HFF-Myc (cell line): ENCODE measurements at regions not wholly inside any gene's neighbourhood (a gene's known extent, or its start where the extent isn't known, plus 50 kb on each side); places are given as distances from the start of the nearest gene placed in this dataset.

Experiments used
- DNase-seq: peaks from one replicate; pipeline ENCODE4 v3.0.0-alpha.2; 2011; ENCODE audit warnings: low read depth; ENCODE audit errors: extremely low read depth
- H3K4me3 ChIP-seq: replicated peaks from 2 replicates; pipeline ENCODE4 v1.5.1; 2011; ENCODE audit warnings: low read depth, mild to moderate bottlenecking, control low read depth, low read length
- CTCF ChIP-seq: IDR thresholded peaks from 2 replicates; pipeline ENCODE4 v1.5.1; 2012; ENCODE audit warnings: mild to moderate bottlenecking, low read depth, low read length, control low read depth; ENCODE audit errors: missing control alignments

- TF ChIP-seq CTCF, result no peak
- no peak for DNase-seq
- no peak overlapping the region for H3K4me3 ChIP-seq
Observed at GRCh38 chr1:112790920-112791722, 76.0 kb upstream of the PPM1J start.

- no peak for TF ChIP-seq CTCF
- no peak overlapping the region for H3K4me3 ChIP-seq
- DNase-seq, result no peak
Observed at GRCh38 chr1:112788561-112788960, 73.4 kb upstream of the PPM1J start.

GRCh38 chr1:112788054-112788453 lies 72.9 kb upstream of the PPM1J start:
- DNase-seq, result no peak
- H3K4me3 ChIP-seq, result no peak overlapping the region
- no peak for TF ChIP-seq CTCF

GRCh38 chr1:112783059-112783458 lies 67.9 kb upstream of the PPM1J start:
- DNase-seq, result no peak
- H3K4me3 ChIP-seq, result no peak overlapping the region
- TF ChIP-seq CTCF, result no peak

GRCh38 chr1:112779665-112780526 lies 64.8 kb upstream of the PPM1J start:
- TF ChIP-seq CTCF, result no peak

GRCh38 chr1:112778137-112778536 lies 63.0 kb upstream of the PPM1J start:
- no peak overlapping the region for H3K4me3 ChIP-seq
- DNase-seq, result no peak
- TF ChIP-seq CTCF, result no peak

More at GRCh38 chr1:112779665-112780526, 64.8 kb upstream of the PPM1J start:
- DNase-seq, result no peak
- no peak overlapping the region for H3K4me3 ChIP-seq
